Gastroesophageal sphincter (tissue), 4 donors: ENCODE measurements at regions not wholly inside any gene's neighbourhood (a gene's known extent, or its start where the extent isn't known, plus 50 kb on each side); places are given as distances from the start of the nearest gene placed in this dataset.

ENCODE experiments used
- ATAC-seq: fragments of 150-250 bp; one replicate; pipeline ENCODE4 v1.9.1; 2016; ENCODE audit warnings: mild to moderate bottlenecking, moderate library complexity
- H3K27ac ChIP-seq, 4 donors: fragments of 200-600 bp; sonication (generic) in 3 of 4; 1 replicate in 3 of 4; 2 replicates in 1 of 4; pipeline ENCODE4 v1.5.1; 2016 to 2019
- H3K27me3 ChIP-seq: fragments of 200-600 bp; sonication (generic); one replicate; pipeline ENCODE4 v1.5.1; 2019
- H3K36me3 ChIP-seq, 2 donors: fragments of 200-600 bp; sonication (generic); one replicate each; pipeline ENCODE4 v1.5.1; 2019; ENCODE audit warnings: control low read depth in 1 of 2
- H3K4me1 ChIP-seq, 3 donors: fragments of 200-600 bp; sonication (generic); 1 replicate in 2 of 3; 2 replicates in 1 of 3; pipeline ENCODE4 v1.5.1; 2016 to 2019; ENCODE audit warnings: control low read depth in 2 of 3
- H3K4me3 ChIP-seq, 2 donors: fragments of 200-600 bp; sonication (generic); one replicate each; pipeline ENCODE4 v1.5.1; 2019; ENCODE audit warnings: mild to moderate bottlenecking in 1 of 2, moderate library complexity in 1 of 2
- H3K9me3 ChIP-seq, 3 donors: fragments of 200-600 bp; sonication (generic); one replicate each; pipeline ENCODE4 v1.5.1; 2017 to 2019; ENCODE audit warnings: control low read depth in 2 of 3
- EP300 ChIP-seq: sonication (generic); formaldehyde crosslinking; IDR thresholded peaks from one replicate; pipeline ENCODE4 v1.6.1; 2017; ENCODE audit warnings: antibody characterized with exemption, mild to moderate bottlenecking
- POLR2A ChIP-seq, 2 donors: fragments of 450-650 bp; IDR thresholded peaks; one replicate each; pipeline ENCODE4 v1.6.1; 2017; ENCODE audit warnings: antibody characterized with exemption in 2 of 2, mild to moderate bottlenecking in 2 of 2, moderate library complexity in 1 of 2
- POLR2AphosphoS5 ChIP-seq: sonication (generic); formaldehyde crosslinking; IDR thresholded peaks from one replicate; pipeline ENCODE4 v1.6.1; 2017; ENCODE audit warnings: antibody characterized with exemption
- WGBS, 2 donors: methylation state at CpG; one replicate each; pipeline ENCODE4 v1.1.5; 2018; ENCODE audit warnings: low coverage in 1 of 2; 5-methylcytosine and 5-hydroxymethylcytosine counted together
- TF ChIP-seq, protein P1 (sequence below), 4 experiments: fragments of 200-600 bp in 2 of 4; fragments of 450-650 bp in 2 of 4; sonication (generic) in 1 of 4; IDR thresholded peaks; one replicate each; pipeline ENCODE4 v1.5.1; 2017 to 2019; ENCODE audit warnings: antibody characterized with exemption in 4 of 4, mild to moderate bottlenecking in 2 of 4, moderate library complexity in 2 of 4

GRCh38 chr7:11950281-11950680, 118.3 kb upstream of the THSD7A start:
- no peak overlapping the region for H3K27ac ChIP-seq
- TF ChIP-seq POLR2A (IDR thresholded peaks at IDR 0.05): no peak
- TF ChIP-seq EP300: no peak
- TF ChIP-seq POLR2AphosphoS5: no peak
- TF ChIP-seq, protein P1, sequence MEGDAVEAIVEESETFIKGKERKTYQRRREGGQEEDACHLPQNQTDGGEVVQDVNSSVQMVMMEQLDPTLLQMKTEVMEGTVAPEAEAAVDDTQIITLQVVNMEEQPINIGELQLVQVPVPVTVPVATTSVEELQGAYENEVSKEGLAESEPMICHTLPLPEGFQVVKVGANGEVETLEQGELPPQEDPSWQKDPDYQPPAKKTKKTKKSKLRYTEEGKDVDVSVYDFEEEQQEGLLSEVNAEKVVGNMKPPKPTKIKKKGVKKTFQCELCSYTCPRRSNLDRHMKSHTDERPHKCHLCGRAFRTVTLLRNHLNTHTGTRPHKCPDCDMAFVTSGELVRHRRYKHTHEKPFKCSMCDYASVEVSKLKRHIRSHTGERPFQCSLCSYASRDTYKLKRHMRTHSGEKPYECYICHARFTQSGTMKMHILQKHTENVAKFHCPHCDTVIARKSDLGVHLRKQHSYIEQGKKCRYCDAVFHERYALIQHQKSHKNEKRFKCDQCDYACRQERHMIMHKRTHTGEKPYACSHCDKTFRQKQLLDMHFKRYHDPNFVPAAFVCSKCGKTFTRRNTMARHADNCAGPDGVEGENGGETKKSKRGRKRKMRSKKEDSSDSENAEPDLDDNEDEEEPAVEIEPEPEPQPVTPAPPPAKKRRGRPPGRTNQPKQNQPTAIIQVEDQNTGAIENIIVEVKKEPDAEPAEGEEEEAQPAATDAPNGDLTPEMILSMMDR (IDR thresholded peaks at IDR 0.05): no peak
- H3K4me3 ChIP-seq: no peak overlapping the region
- 71 to 89% methylated on average over 1 to 3 of the region's 4 CpGs for WGBS, 2 donors
- no peaks in the 10 kb centered on the region for H3K9me3 ChIP-seq
- no peak for ATAC-seq
- no peaks in the 10 kb centered on the region for H3K4me1 ChIP-seq
- no peaks in the 10 kb centered on the region for H3K27me3 ChIP-seq
- H3K36me3 ChIP-seq: no peaks in the 10 kb centered on the region

DNA sequence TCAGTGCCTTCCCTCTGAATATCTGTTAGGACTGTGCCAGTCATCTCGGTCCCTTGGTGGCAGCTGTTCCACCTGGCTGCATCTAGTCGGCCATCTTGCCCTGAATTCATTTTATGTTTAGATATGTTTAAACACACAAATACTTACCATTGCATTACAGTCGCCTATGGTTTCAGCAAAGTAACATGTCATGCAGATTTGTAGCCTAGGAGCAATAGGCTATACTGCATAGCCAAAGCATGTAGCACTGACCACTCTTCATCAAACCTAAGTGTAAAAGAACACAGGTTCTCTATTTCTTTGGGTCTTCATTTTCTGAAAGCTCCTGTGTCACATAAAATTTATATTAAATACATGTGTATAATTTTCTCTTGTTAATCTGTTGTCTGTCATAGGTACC, 118.9 kb upstream of the THSD7A start:
- WGBS, 2 donors: 83 to 89% methylated on average over 1 to 3 of the region's 3 CpGs
- H3K36me3 ChIP-seq: no peaks in the 10 kb centered on the region
- no peak overlapping the region for H3K27ac ChIP-seq
- no peak overlapping the region for H3K4me3 ChIP-seq
- H3K4me1 ChIP-seq: no peaks in the 10 kb centered on the region
- H3K27me3 ChIP-seq: no peaks in the 10 kb centered on the region
- no peak for TF ChIP-seq EP300
- TF ChIP-seq, protein P1 (IDR thresholded peaks at IDR 0.05): no peak
- no peak for TF ChIP-seq POLR2AphosphoS5
- no peak for TF ChIP-seq POLR2A (IDR thresholded peaks at IDR 0.05)
- no peaks in the 10 kb centered on the region for H3K9me3 ChIP-seq
- no peak for ATAC-seq

GRCh38 chr7:11951909-11952308, 119.9 kb upstream of the THSD7A start:
- Histone ChIP-seq H3K4me3 (no peak overlapping the region), H3K27ac (no peak overlapping the region), H3K4me1 (no peaks in the 10 kb centered on the region), H3K36me3 (no peaks in the 10 kb centered on the region), H3K9me3 (no peaks in the 10 kb centered on the region), H3K27me3 (no peaks in the 10 kb centered on the region)
- WGBS, 2 donors: 83 to 98% methylated on average over 3 of the region's 3 CpGs
- TF ChIP-seq, protein P1 (IDR thresholded peaks at IDR 0.05): no peak
- TF ChIP-seq EP300 (no peak), POLR2A (IDR thresholded peaks at IDR 0.05) (no peak), POLR2AphosphoS5 (no peak)
- no peak for ATAC-seq

DNA sequence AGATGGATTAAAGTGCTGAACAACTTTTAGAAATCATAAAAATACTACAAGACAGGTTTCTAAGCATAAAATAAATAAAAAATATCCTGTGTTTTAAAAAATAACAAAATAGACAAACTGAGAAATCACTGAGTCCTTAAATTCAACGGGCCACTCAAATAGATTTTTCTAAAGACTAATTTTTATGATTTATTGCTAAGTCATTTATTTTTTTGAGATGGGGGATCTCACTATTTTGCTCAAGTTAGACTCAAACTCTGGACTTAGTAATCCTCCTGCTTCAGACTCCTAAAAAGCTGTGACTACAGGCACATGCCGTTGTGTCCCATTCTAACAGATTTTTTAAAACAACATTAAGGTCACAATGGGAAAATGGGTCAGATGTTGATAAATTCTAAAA, 121.0 kb upstream of the THSD7A start:
- WGBS, 2 donors: 50 to 64% methylated on average over 2 of the region's 2 CpGs
- no peak for ATAC-seq
- H3K4me3 ChIP-seq: no peak overlapping the region

GRCh38 chr7:11956991-11957390, 125.0 kb upstream of the THSD7A start:
- no peak for ATAC-seq
- H3K4me3 ChIP-seq: no peak overlapping the region
- 78 to 80% methylated on average over 1 to 5 of the region's 5 CpGs for WGBS, 2 donors
- H3K27ac ChIP-seq: no peak overlapping the region
- H3K36me3 ChIP-seq: no peaks in the 10 kb centered on the region
- H3K27me3 ChIP-seq: no peaks in the 10 kb centered on the region
- no peaks in the 10 kb centered on the region for H3K9me3 ChIP-seq
- no peaks in the 10 kb centered on the region for H3K4me1 ChIP-seq
- TF ChIP-seq POLR2AphosphoS5 (no peak), EP300 (no peak), POLR2A (IDR thresholded peaks at IDR 0.05) (no peak)
- TF ChIP-seq, protein P1 (IDR thresholded peaks at IDR 0.05): no peak

More for the DNA sequence above, 121.0 kb upstream of the THSD7A start:
- Histone ChIP-seq H3K4me1 (no peaks in the 10 kb centered on the region), H3K36me3 (no peaks in the 10 kb centered on the region), H3K9me3 (no peaks in the 10 kb centered on the region), H3K27me3 (no peaks in the 10 kb centered on the region), H3K27ac (no peak overlapping the region)
- TF ChIP-seq, protein P1 (IDR thresholded peaks at IDR 0.05): no peak
- TF ChIP-seq POLR2A (IDR thresholded peaks at IDR 0.05) (no peak), POLR2AphosphoS5 (no peak), EP300 (no peak)
